HG03196 (cell line): ENCODE measurements at regions not wholly inside any gene's neighbourhood (a gene's known extent, or its start where the extent isn't known, plus 50 kb on each side); places are given as distances from the start of the nearest gene placed in this dataset.
"Not testable (repeated sequence)": the region's sequence is repeated elsewhere in the genome, so short reads cannot be mapped to it uniquely, and the experiment has no call there.

Source experiments
- ATAC-seq: cut with Tn5 transposase; IDR thresholded peaks from one replicate; pipeline ENCODE4 v1.9.1; 2021; ENCODE audit not compliant: unreplicated experiment

DNA sequence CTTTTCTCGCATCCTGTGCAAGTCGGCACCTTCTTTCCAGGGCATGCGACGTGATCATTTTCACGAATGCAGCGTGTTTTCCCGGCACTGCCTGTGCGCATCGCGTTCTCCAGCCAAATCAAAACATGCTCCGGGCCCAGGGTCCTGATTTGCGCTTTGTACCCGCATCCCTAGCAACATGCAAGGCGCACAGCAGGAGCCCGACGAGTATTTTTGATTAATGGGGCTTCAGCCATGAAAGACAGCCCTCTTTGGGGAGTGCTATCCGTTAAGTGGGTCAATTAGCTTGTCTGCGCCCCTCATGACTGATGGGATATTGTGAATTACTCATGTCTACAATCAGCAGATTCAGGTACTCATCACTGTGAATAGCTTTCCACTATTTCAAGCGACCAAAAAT lies 243.3 kb upstream of the RNF32 start:
- ATAC-seq: no peak

- no peak for ATAC-seq
Measured at GRCh38 chr7:156389116-156389692, 251.4 kb upstream of the RNF32 start.

- no peak for ATAC-seq
Measured at GRCh38 chr7:156386097-156386496, 254.5 kb upstream of the RNF32 start.

- ATAC-seq: no peak
Measured at GRCh38 chr7:156384706-156385105, 255.9 kb upstream of the RNF32 start.

GRCh38 chr7:156383526-156383925 lies 257.0 kb upstream of the RNF32 start:
- no peak for ATAC-seq

DNA sequence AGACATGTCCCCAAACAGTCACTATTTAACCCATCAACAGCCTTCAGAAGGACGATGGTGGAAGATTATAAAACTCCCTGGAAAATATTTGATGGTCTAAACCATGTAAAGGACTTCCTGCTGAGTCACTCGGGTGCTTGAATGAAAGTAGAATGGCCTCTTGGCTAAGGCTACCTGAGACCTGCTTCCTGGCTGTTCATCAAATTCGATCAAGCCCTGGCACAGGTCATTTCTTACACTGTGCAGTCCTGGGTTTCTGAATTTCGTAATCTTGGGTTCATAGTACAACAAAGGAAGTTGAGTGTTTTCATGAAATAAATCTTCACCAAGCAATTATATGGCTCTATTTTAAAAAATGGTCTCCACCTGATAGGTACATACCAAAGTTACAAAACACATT lies 260.3 kb upstream of the RNF32 start:
- ATAC-seq: no peak

- no peak for ATAC-seq
Measured at GRCh38 chr7:156379324-156380070, 261.1 kb upstream of the RNF32 start.

DNA sequence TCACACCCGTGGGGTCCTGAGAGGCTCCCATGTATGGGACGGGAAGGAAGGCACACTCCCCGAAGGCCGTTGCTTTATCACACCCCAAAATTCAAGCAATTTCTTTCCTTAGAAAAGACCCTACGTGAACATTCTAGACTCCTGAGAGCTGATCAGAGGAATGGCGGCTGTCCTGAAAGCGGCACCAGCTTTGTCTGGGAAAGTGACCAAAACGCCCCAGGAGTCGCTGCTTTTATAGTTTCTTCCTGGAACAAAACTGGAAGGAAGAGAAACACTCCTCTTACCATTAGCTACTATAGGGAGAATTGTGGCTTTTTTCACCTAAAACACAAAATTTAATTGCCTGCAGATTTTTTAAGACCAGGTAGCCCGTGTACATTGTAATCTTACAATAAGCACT lies 261.8 kb upstream of the RNF32 start:
- no peak for ATAC-seq

DNA sequence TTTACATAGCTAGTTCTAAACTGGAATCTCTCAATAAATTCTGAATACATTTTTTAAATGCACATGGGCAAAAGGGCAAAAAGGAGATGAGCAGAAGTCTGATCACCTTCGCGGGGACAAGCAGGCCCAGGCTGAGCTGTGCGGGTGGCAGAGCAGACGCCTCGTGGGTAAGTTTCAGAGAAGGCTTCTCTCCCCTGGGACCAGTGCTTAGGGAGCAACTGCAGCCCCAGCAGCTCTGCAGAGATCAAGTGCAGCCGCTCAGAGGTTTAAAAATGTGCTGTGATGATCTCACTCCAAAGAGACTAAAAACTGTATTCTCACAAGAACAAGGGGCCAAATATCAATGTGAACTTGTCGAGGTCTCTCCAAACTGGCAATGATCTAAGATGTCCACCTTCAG lies 264.3 kb upstream of the RNF32 start:
- ATAC-seq: no peak

GRCh38 chr7:156374335-156374734 lies 266.2 kb upstream of the RNF32 start:
- no peak for ATAC-seq

- not testable (repeated sequence) for ATAC-seq
Measured at GRCh38 chr7:156369929-156370328, 270.6 kb upstream of the RNF32 start.

DNA sequence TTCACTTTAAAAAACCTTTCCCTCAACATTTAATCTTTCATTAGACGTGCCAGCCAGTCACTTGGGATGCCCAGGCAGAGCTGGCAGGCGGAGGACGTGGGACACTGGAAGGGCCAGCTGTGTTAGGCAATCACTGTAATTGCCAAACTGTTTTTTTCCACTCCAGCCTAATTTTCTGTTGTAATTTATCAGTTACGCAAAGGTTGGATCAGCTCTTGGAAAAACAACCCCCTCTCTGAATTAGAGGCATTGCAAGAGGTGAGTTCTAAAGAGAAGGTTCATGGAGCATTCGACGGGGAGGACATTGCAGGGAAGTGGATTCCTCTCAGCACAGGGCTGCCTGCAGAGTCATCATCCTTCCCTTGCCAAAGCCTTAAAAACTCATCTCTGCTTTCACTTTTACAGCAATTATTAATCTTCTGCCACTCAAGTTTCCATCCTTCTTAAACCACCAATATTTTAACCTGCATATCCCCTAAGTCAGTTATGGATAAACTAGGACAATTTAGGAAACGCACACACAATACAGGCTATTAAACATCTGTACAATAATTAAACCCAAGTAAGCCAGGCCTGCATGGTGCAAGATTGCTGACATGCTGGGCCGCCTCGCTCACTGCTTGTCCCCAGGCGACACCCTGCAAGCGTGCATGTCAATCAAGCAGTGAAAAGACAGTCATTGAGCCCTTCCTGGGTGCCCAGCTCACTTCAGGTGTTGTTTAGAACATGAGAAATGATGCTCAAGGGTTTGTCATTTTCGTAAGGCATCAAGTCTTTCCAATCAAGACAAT lies 272.3 kb upstream of the RNF32 start:
- no peak for ATAC-seq

DNA sequence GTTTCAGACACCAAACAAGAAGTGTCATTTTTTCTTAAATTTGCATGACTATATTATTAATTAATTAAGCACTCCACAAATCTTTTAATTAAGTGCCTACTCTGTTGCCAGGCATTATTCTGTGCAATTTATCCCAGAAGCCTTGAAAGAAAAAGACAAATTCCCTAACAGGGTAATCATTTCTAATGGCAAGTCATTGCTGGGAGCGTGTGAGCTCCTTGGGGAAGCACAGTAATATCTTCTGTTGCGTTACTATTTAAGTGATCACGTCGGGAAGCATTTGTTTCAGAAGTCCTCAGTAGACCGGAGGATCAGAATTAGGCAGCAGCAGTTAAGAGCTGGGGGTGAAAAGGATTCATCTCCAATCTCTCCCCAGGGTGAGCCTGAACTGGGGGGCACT lies 276.8 kb upstream of the RNF32 start:
- no peak for ATAC-seq

DNA sequence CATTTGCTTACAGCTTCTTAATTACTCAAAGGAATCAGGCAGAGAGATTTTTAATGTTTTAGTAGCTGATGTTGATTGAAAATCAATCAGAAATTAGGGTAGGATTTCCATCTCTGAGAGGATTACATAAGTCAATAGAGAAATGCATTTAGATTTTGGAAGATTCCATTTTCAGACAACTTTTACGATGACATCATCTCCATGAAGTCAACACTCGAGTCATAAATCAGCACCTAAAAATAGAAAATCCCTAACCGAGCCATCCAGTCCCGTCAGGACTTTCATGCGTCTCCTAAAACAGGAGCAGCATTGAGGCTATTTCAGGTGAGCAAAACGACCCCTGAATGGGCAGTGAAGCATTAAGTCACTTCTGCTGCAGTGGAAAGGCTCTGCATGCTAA lies 279.7 kb upstream of the RNF32 start:
- ATAC-seq: no peak

DNA sequence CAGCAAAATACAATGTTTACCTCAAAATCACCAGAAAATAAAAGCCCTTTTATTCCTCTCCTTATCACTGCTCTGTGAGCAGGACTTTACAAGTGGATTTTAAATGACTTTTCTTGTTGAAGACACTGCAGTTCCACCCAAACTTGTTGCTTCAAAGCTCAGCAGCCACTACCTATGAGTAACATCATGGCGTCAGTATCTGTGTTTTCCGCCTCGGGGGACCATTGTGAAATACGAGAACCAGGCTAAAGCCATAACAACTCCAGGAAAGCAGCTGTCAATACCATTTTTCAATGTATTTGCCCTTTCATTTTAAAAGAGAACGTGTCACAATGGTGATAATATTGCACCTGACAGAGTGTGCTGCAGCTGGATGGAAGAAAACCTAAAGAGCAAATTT lies 284.0 kb upstream of the RNF32 start:
- no peak for ATAC-seq

- no peak for ATAC-seq
Measured at GRCh38 chr7:156353352-156353751, 287.2 kb upstream of the RNF32 start.

GRCh38 chr7:156347703-156348248 lies 292.8 kb upstream of the RNF32 start:
- ATAC-seq: not testable (repeated sequence)

- no peak for ATAC-seq
Measured at GRCh38 chr7:156347132-156347531, 293.4 kb upstream of the RNF32 start.

DNA sequence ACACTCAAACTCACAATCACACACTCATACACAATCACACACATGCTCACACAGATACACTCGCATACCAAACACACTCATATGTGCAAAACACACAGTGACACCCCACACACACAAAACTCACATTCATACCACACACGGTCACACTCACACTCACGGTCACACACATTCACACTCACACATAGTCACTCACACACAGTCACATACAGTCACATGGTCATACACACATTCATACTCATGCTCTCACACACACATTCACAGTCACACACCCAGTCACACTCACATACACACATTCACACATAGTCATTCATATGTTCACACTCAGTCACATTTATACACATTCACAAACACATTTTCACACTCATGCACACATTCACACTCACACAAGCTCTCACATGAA lies 296.0 kb upstream of the RNF32 start:
- ATAC-seq: no peak

GRCh38 chr7:156334636-156335035 lies 305.9 kb upstream of the RNF32 start:
- ATAC-seq: no peak

DNA sequence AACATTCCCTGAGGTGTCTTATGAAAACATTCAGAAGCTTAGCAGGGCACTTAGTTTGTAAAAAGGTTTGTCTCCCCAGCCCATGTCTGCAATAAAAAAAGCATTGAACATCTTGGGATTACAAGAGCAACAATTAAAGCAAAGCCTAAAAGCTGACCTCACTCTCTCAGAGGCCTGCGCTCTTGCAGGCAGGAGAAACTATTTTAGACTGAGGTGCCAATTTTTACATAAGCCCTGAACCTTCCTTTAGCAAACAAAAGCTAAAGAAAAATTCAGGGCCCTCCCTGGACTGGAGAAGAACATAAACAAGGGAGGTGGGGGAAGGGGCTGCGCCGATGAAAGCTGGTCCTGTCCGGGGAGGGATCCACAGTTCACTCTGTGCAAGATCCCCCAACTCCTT lies 312.7 kb upstream of the RNF32 start:
- no peak for ATAC-seq

- ATAC-seq: no peak
Measured at GRCh38 chr7:156327474-156327873, 313.1 kb upstream of the RNF32 start.
